Naive thymus-derived CD8-positive, alpha-beta T cell (primary cell): ENCODE measurements at regions not wholly inside any gene's neighbourhood (a gene's known extent, or its start where the extent isn't known, plus 50 kb on each side); places are given as distances from the start of the nearest gene placed in this dataset.

Experiments
- ATAC-seq, 2 donors: fragments of 150-1000 bp; cut with Tn5 transposase in 1 of 2; sonication (Bioruptor Pico), chemical (Tn5 transposase) in 1 of 2; 1 replicate in 1 of 2; 2 replicates in 1 of 2; pipeline ENCODE4 v1.10.0; 2021; ENCODE audit warnings: mild to moderate bottlenecking in 2 of 2, moderate library complexity in 2 of 2
- POLR2A ChIA-PET: fragments of 350-600 bp; sonication (Branson Sonifier 250); formaldehyde crosslinking; loops from one replicate; lab custom pipeline; 2021; ENCODE audit warnings: antibody characterized with exemption; lab: Charles Lee
- DNase-seq, 10 donors: peaks; one replicate each; pipeline versions ENCODE4 v3.0.0 to v3.0.0-alpha.2; 2020 to 2022
- H3K27ac Mint-ChIP-seq, 10 donors: one replicate each; pipeline ENCODE4 v1.8.0; 2020 to 2022; ENCODE audit warnings: mild to moderate bottlenecking in 10 of 10, mixed read lengths in 10 of 10, moderate library complexity in 4 of 10, inconsistent platforms in 1 of 10
- H3K27me3 Mint-ChIP-seq, 5 donors: one replicate each; pipeline ENCODE4 v1.8.0; 2021 to 2022; ENCODE audit warnings: mixed read lengths in 5 of 5
- H3K36me3 Mint-ChIP-seq, 3 donors: one replicate each; pipeline ENCODE4 v1.8.0; 2020 to 2022; ENCODE audit warnings: mixed read lengths in 3 of 3, mild to moderate bottlenecking in 2 of 3, inconsistent platforms in 1 of 3
- H3K4me1 Mint-ChIP-seq, 4 donors: one replicate each; pipeline ENCODE4 v1.8.0; 2021 to 2022; ENCODE audit warnings: mixed read lengths in 4 of 4
- H3K4me3 Mint-ChIP-seq, 10 donors: one replicate each; pipeline ENCODE4 v1.8.0; 2020 to 2022; ENCODE audit warnings: mild to moderate bottlenecking in 10 of 10, mixed read lengths in 10 of 10, moderate library complexity in 6 of 10, inconsistent platforms in 1 of 10
- H3K9me3 Mint-ChIP-seq, 9 donors: one replicate each; pipeline ENCODE4 v1.8.0; 2020 to 2022; ENCODE audit warnings: mixed read lengths in 9 of 9, mild to moderate bottlenecking in 3 of 9, inconsistent platforms in 1 of 9, moderate library complexity in 1 of 9

DNA sequence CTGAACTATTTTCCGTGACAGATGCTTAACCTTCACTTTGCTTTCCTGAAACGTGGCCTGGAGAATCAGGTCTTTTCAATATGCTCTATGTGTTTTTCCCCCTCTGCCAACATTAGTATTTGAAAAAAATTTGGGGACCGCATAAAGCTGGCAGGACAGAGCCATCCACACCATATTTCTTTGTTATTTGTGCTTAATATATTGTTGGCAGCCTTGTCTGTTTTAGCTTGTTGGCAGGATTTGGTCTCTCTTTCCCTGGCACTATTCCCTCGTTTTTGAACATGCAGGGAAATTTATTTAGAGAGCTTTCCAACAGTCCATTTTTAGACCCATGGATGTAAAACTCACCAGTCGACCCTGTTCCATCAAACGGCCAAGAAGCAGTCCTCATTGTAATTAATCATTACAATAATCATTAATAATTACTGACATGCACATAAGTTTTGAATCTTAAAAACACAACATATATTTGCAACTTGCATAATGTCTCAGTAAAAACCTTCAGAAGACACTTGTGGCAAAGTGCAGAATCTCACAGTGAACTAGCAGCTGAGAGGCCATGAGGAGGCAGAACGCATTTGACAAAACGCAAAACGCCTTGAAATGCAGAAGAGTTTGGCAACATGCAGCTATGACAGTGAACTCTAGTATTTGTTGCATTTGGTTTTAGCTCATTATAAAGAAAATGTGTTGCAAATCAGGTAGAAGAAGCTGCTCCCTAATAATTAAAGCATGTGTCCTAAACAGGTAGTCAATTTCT is 514.2 kb downstream of the C6orf118 start:
- H3K27me3 Mint-ChIP-seq: no peaks in the 10 kb centered on the region
- H3K9me3 Mint-ChIP-seq: peaks cover 3 to 29% (median 9%) of the 10 kb centered on the region in 9 donors
- no peak overlapping the region for H3K27ac Mint-ChIP-seq
- ATAC-seq (no peak), DNase-seq (no peak)
- no peaks in the 10 kb centered on the region for H3K4me1 Mint-ChIP-seq
- no peak overlapping the region for H3K4me3 Mint-ChIP-seq
- no peaks in the 10 kb centered on the region for H3K36me3 Mint-ChIP-seq
- POLR2A ChIA-PET: no interaction called here

DNA sequence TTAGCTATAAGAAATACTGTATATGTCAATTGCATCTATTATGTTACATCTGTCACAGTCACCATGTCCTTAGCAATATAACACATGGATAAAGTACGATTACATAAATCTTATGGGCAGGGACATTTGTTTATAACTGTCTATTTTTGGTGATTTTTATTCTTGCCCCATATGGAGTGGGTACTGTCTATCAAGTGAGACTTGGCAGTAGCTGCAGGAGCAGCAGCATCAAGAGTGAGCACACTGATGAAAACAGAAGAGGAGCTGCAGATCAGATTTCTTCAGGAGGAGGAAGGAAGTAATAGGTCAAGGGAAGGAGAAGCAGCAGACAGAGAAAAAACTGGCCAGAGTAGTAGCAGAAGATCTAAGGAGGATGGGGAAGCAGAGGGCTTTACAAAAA is 516.7 kb downstream of the C6orf118 start:
- H3K27ac Mint-ChIP-seq: no peak overlapping the region
- H3K4me3 Mint-ChIP-seq: no peak overlapping the region
- ATAC-seq (no peak), DNase-seq (no peak)
- POLR2A ChIA-PET: no interaction called here
- peaks cover 6 to 32% (median 9%) of the 10 kb centered on the region in 9 donors for H3K9me3 Mint-ChIP-seq
- H3K36me3 Mint-ChIP-seq: no peaks in the 10 kb centered on the region
- no peaks in the 10 kb centered on the region for H3K4me1 Mint-ChIP-seq
- no peaks in the 10 kb centered on the region for H3K27me3 Mint-ChIP-seq

DNA sequence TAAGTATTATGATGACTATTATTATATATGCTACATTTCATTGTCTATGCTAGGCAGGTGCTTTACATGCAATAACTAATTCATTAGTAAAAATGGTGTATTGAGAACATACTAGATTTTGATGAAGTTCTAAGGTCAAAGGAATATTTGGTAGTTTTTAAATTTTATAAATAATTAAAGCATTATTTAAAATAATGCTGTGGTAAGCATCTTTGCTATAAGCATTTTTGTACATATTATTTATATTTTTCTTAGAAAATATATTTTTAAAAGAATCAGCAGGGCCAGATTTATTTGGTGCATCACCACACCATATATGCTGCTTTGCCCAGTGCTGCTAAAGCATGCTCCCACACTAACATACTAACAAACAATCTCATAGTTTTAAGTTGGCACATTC is 517.9 kb downstream of the C6orf118 start:
- peaks cover 6 to 26% (median 9%) of the 10 kb centered on the region in 9 donors for H3K9me3 Mint-ChIP-seq
- H3K27ac Mint-ChIP-seq: no peak overlapping the region
- ATAC-seq (no peak), DNase-seq (no peak)
- no peaks in the 10 kb centered on the region for H3K4me1 Mint-ChIP-seq
- H3K27me3 Mint-ChIP-seq: no peaks in the 10 kb centered on the region
- POLR2A ChIA-PET: no interaction called here
- H3K4me3 Mint-ChIP-seq: no peak overlapping the region
- H3K36me3 Mint-ChIP-seq: no peaks in the 10 kb centered on the region

DNA sequence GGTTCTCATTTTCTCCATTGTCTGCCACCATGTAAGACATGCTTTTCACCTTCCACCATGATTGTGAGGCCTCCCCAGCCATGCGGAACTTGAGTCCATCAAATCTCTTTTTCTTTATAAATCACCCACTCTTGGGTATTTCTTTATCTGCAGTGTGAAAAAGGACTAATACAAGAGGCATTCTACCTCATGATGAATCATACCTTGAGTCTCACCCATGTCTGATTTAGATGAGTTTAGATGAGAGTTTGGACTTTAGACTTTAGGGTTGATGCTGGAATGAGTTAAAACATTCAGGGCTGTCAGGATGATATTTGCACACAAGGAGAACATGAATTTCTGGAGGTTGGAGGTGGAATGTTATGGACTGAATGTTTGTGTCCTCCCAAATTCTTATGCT is 545.6 kb downstream of the C6orf118 start:
- no peaks in the 10 kb centered on the region for H3K4me1 Mint-ChIP-seq
- H3K27me3 Mint-ChIP-seq: no peaks in the 10 kb centered on the region

DNA sequence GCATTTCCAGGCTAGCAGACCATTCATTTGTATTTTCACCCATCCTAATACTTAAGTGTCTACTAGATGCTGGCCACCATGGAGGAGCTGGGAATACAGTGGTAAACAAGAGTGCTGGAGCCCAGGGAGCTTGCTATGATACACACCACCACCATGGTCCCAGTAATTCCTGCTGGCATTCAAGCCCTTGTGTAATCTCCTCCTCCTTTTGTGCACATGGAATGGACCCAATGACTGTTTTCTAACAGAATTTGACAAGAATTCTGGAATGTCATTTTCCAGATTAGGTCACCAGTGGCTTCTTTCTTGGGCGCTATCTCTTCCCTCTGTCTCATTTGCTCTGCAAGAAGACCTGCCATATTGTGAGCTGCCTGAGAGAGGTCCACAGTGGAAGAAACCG is 552.0 kb downstream of the C6orf118 start:
- no peak overlapping the region for H3K27ac Mint-ChIP-seq
- H3K36me3 Mint-ChIP-seq: peaks cover 0 to 5% (median 0%) of the 10 kb centered on the region in 3 donors
- H3K4me3 Mint-ChIP-seq: no peak overlapping the region
- ATAC-seq: no peak
- POLR2A ChIA-PET: no interaction called here
- no peak for DNase-seq
- no peaks in the 10 kb centered on the region for H3K4me1 Mint-ChIP-seq
- peaks cover 0 to 25% (median 8%) of the 10 kb centered on the region in 9 donors for H3K9me3 Mint-ChIP-seq
- no peaks in the 10 kb centered on the region for H3K27me3 Mint-ChIP-seq

More for the DNA sequence above, 545.6 kb downstream of the C6orf118 start:
- ATAC-seq (no peak), DNase-seq (no peak)
- POLR2A ChIA-PET: no interaction called here
- no peak overlapping the region for H3K4me3 Mint-ChIP-seq
- H3K27ac Mint-ChIP-seq: no peak overlapping the region
- H3K9me3 Mint-ChIP-seq: peaks cover 0 to 27% (median 10%) of the 10 kb centered on the region in 9 donors
- H3K36me3 Mint-ChIP-seq: peaks cover 0 to 4% (median 0%) of the 10 kb centered on the region in 3 donors

DNA sequence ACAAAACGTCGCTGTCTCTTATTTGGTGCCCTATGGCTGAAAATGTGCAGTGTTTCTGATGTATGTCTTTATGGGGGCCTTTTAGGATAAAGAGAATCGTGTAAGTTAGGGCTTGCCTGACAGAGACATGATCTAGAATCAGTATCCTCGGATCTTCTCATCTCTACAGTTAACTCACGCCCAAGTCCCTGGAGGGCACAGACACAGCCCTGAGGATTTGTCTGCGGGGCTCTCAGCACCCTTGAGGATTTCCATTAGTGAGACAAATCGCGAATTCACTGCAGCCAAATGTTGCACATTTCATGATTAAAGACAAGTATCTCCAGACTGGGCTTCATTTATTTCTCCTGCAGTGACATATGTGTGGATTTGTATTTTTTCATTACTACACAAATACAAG is 552.7 kb downstream of the C6orf118 start:
- no peak overlapping the region for H3K4me3 Mint-ChIP-seq
- no peaks in the 10 kb centered on the region for H3K4me1 Mint-ChIP-seq
- H3K36me3 Mint-ChIP-seq: peaks cover 0 to 3% (median 0%) of the 10 kb centered on the region in 3 donors
- peaks cover 0 to 18% (median 8%) of the 10 kb centered on the region in 9 donors for H3K9me3 Mint-ChIP-seq
- DNase-seq (no peak), ATAC-seq (no peak)
- POLR2A ChIA-PET: no interaction called here
- H3K27ac Mint-ChIP-seq: no peak overlapping the region
- no peaks in the 10 kb centered on the region for H3K27me3 Mint-ChIP-seq

DNA sequence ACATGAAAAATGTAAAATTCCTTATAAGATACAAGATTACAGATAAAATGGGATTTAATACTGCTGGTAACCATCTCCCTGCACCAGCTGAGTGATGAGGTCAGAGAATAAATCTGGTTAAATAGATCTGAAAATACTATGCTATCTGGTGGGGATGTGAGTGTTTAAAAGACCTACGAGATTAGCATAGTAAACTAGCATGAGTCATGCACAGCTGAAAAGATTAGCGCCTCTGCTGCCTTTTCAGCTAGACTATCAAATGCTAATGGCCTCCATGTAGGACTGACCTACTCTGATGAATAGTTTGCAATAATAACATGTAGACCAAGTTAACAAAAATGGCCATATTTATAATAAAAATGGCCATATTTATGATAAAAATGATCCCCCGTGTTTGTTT is 553.3 kb downstream of the C6orf118 start:
- peaks cover 0 to 3% (median 0%) of the 10 kb centered on the region in 3 donors for H3K36me3 Mint-ChIP-seq
- H3K27ac Mint-ChIP-seq: no peak overlapping the region
- ATAC-seq (no peak), DNase-seq (no peak)
- peaks cover 0 to 17% (median 7%) of the 10 kb centered on the region in 9 donors for H3K9me3 Mint-ChIP-seq
- no peaks in the 10 kb centered on the region for H3K27me3 Mint-ChIP-seq
- POLR2A ChIA-PET: no interaction called here
- H3K4me1 Mint-ChIP-seq: no peaks in the 10 kb centered on the region
- no peak overlapping the region for H3K4me3 Mint-ChIP-seq

DNA sequence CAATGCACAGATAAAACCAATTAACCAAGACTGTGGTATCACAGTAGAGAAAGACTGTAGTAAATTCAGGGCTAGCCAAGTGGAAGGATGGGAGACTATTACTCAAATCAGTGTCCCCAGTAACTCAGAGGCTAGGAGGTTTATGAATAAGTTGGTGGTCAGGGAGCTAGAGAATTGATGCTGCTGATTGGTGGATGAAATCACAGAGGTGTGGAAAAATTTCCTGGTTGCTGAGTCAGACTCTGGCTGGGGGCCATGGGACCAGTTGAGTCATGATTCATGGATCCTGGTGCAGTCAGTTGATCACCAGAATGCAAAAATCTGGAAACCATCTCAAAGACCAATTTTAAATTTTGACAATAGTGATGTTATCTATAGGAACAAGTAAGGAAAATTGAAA is 555.9 kb downstream of the C6orf118 start:
- Mint-ChIP-seq H3K27ac (no peak overlapping the region), H3K36me3 (peaks cover 0 to 2% (median 0%) of the 10 kb centered on the region in 3 donors), H3K4me3 (no peak overlapping the region), H3K9me3 (peaks cover 4 to 24% (median 10%) of the 10 kb centered on the region in 9 donors), H3K27me3 (no peaks in the 10 kb centered on the region), H3K4me1 (no peaks in the 10 kb centered on the region)
- POLR2A ChIA-PET: no interaction called here
- no peak for ATAC-seq
- no peak for DNase-seq

DNA sequence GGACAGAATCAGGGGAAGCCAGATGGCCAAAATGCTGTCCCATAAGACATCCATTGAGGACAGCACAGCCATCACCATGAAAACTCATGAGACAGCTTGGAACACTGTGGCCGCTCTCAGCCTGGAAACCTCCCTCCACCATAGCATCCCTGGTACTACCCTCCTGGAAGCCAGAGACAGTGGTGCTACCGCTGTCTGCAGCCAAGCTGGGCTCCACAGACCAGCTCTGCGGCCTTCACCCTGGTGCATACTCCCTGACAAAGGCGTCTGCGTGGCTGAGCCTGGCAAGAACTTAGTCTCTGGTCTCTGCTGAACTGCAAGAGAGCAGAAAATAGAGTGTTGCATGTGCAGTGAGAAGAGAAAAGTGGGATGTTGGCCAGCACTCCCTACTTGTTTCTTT is 558.0 kb downstream of the C6orf118 start:
- H3K9me3 Mint-ChIP-seq: peaks cover 5 to 22% (median 7%) of the 10 kb centered on the region in 9 donors
- no peaks in the 10 kb centered on the region for H3K27me3 Mint-ChIP-seq
- POLR2A ChIA-PET: no interaction called here
- no peak overlapping the region for H3K27ac Mint-ChIP-seq
- ATAC-seq: no peak
- H3K4me1 Mint-ChIP-seq: no peaks in the 10 kb centered on the region
- no peak for DNase-seq
- H3K36me3 Mint-ChIP-seq: no peaks in the 10 kb centered on the region
- no peak overlapping the region for H3K4me3 Mint-ChIP-seq

DNA sequence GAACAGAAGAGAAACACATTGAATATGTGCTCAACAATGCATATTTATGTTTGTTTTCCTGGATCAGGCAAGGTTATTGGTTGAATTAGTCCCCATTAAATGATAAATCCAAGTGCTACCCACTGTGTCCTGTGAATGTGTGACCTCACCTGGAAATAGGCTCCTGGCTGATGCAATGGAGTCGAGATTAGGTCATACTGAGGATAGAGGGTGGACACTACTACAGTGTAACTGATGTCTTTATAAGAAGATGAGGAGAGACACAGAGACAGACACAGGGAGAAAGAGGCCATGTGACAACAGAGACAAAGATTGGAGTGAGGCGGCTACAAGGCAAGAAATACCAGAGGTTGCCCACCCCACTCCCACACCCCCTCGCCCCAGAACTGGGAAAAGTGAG is 559.3 kb downstream of the C6orf118 start:
- POLR2A ChIA-PET: no interaction called here
- Mint-ChIP-seq H3K9me3 (peaks cover 7 to 29% (median 12%) of the 10 kb centered on the region in 9 donors), H3K4me1 (no peaks in the 10 kb centered on the region), H3K4me3 (no peak overlapping the region), H3K27ac (no peak overlapping the region), H3K27me3 (no peaks in the 10 kb centered on the region), H3K36me3 (no peaks in the 10 kb centered on the region)
- no peak for ATAC-seq
- DNase-seq: no peak

DNA sequence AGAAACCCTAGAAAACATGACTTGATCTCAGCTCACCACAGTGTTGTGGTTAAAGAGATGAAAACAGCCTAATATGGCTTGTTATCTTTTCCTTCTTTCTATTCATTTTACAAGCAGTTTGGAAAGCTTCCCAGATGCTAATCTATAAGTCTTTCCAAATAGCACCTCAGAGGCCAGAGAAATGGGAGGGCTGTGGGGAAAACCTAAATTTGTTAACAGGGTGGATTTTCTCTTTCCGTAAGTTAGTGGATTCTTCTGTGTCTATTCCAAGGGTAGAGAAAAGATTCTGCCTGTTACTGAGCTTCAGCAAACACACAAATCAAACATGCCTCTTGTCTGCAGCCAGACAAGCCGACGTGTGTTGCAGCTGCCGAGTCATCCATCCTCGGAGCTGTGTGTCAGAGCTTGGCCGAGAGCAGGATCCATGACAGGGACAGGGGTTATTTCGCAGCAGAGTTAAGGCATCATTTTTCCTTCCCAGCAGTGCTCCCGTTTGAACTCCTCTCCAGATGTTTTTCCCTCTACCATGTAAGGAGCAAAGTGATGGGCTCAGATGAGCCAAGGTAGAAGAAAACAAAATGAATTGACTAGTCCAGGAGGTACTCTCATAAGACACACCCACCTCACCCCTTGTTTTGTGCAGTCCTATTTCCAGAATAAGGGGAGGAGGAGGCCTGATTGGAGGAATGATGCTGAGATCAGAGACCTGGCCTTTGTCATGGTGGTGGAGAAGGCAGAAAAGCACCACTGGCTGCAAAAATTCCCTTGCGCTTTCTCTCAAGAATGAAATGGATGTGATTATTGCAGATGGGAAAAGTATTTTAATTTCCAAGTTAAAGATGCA is 560.0 kb downstream of the C6orf118 start:
- no peaks in the 10 kb centered on the region for H3K4me1 Mint-ChIP-seq
- no peaks in the 10 kb centered on the region for H3K27me3 Mint-ChIP-seq
- POLR2A ChIA-PET: no interaction called here
- peaks cover 8 to 35% (median 12%) of the 10 kb centered on the region in 9 donors for H3K9me3 Mint-ChIP-seq
- ATAC-seq (no peak), DNase-seq (no peak)
- no peaks in the 10 kb centered on the region for H3K36me3 Mint-ChIP-seq
- H3K27ac Mint-ChIP-seq: no peak overlapping the region
- no peak overlapping the region for H3K4me3 Mint-ChIP-seq

DNA sequence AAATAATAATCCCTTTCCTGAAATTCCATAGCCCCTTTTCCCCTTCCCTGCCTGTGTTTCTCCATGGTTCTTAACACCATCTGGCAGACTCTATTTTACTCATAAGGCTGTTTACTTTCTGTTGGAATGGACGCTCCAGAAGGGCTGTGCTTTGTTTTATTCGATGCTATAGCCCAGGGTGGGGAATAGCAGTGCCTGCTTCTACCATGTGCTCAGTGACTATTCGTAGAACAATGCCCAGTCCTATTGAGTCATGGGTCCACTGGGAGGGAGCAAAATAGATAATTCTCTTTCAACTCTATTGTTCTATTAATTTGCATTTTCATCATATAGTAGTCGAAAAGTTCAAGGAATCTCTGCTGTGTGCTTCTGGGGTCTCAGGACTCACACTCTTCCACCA is 565.1 kb downstream of the C6orf118 start:
- H3K27me3 Mint-ChIP-seq: no peaks in the 10 kb centered on the region
- H3K36me3 Mint-ChIP-seq: no peaks in the 10 kb centered on the region
- H3K4me3 Mint-ChIP-seq: no peak overlapping the region
- DNase-seq (no peak), ATAC-seq (no peak)
- peak overlapping the region in 1 of 10 donors; percentile 10 for H3K27ac Mint-ChIP-seq
- H3K4me1 Mint-ChIP-seq: no peaks in the 10 kb centered on the region
- POLR2A ChIA-PET: no interaction called here
- H3K9me3 Mint-ChIP-seq: peaks cover 4 to 49% (median 16%) of the 10 kb centered on the region in 9 donors

DNA sequence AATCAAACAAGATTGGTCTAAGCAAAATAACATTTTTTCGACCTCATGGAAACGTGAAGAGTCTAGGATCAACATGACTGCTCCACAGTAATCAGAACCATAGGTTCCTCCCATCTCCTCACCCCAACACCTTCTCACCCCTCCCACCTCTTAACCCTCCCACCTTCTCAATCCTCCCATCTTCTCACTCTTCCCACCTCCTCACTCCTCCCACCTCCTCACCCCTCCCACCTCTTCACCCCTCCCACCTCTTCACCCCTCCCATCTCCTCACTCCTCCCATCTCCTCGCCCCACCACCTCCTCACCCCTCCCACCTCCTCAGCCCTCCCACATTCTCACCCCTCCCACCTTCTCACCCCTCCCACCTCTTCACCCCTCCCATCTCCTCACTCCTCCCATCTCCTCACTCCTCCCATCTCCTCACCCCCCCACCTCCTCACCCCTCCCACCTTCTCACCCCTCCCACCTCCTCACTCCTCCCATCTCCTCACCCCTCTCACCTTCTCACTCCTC is 567.4 kb downstream of the C6orf118 start:
- no peaks in the 10 kb centered on the region for H3K27me3 Mint-ChIP-seq
- POLR2A ChIA-PET: no interaction called here
- no peak for ATAC-seq
- H3K9me3 Mint-ChIP-seq: peaks cover 3 to 50% (median 22%) of the 10 kb centered on the region in 9 donors
- no peak overlapping the region for H3K27ac Mint-ChIP-seq
- DNase-seq: no peak
- H3K36me3 Mint-ChIP-seq: no peaks in the 10 kb centered on the region
- no peak overlapping the region for H3K4me3 Mint-ChIP-seq
- no peaks in the 10 kb centered on the region for H3K4me1 Mint-ChIP-seq
